ENCODE measurements at regions not wholly inside any gene's neighbourhood (a gene's known extent, or its start where the extent isn't known, plus 50 kb on each side); places are given as distances from the start of the nearest gene placed in this dataset.
"Not testable (repeated sequence)": the region's sequence is repeated elsewhere in the genome, so short reads cannot be mapped to it uniquely, and the experiment has no call there.

GRCh38 chr15:59833366-59833765, 144.2 kb upstream of the BNIP2 start:
- no peak for DNase-seq (ENCODE audit: low spot score)

- DNase-seq (ENCODE audit: low spot score) = no peak
Measured at GRCh38 chr15:59830873-59831272, 141.8 kb upstream of the BNIP2 start.

GRCh38 chr15:59830098-59830497, 141.0 kb upstream of the BNIP2 start:
- DNase-seq (ENCODE audit: low spot score) = no peak

- DNase-seq (ENCODE audit: low spot score) = no peak
Measured at GRCh38 chr15:59828861-59829260, 139.7 kb upstream of the BNIP2 start.

GRCh38 chr15:59828263-59828662, 139.1 kb upstream of the BNIP2 start:
- no peak for DNase-seq (ENCODE audit: low spot score)

GRCh38 chr15:59825901-59826300, 136.8 kb upstream of the BNIP2 start:
- DNase-seq (ENCODE audit: low spot score) = no peak

- no peak for DNase-seq (ENCODE audit: low spot score)
Measured at GRCh38 chr15:59821286-59821685, 132.2 kb upstream of the BNIP2 start.

- DNase-seq (ENCODE audit: low spot score) = no peak
Measured at GRCh38 chr15:59819092-59819491, 130.0 kb upstream of the BNIP2 start.

- DNase-seq (ENCODE audit: low spot score) = no peak
Measured at GRCh38 chr15:59818336-59818735, 129.2 kb upstream of the BNIP2 start.

- DNase-seq (ENCODE audit: low spot score) = no peak
Measured at GRCh38 chr15:59817834-59818233, 128.7 kb upstream of the BNIP2 start.

- no peak for DNase-seq (ENCODE audit: low spot score)
Measured at GRCh38 chr15:59817053-59817452, 127.9 kb upstream of the BNIP2 start.

- no peak for DNase-seq (ENCODE audit: low spot score)
Measured at GRCh38 chr15:59814409-59814808, 125.3 kb upstream of the BNIP2 start.

GRCh38 chr15:59812889-59813288, 123.8 kb upstream of the BNIP2 start:
- no peak for DNase-seq (ENCODE audit: low spot score)

- DNase-seq (ENCODE audit: low spot score) = no peak
Measured at GRCh38 chr15:59812250-59812870, 123.2 kb upstream of the BNIP2 start.

GRCh38 chr15:59803293-59803966, 114.3 kb upstream of the BNIP2 start:
- DNase-seq (ENCODE audit: low spot score) = peak; percentile 4

- DNase-seq (ENCODE audit: low spot score) = no peak
Measured at GRCh38 chr15:59801649-59802048, 112.5 kb upstream of the BNIP2 start.

- DNase-seq (ENCODE audit: low spot score) = no peak
Measured at GRCh38 chr15:59798605-59798917, 109.4 kb upstream of the BNIP2 start.

GRCh38 chr15:59797756-59798604, 108.9 kb upstream of the BNIP2 start:
- DNase-seq (ENCODE audit: low spot score) = no peak

GRCh38 chr15:59794229-59794886, 105.2 kb upstream of the BNIP2 start:
- no peak for DNase-seq (ENCODE audit: low spot score)

GRCh38 chr15:59792359-59792758, 103.2 kb upstream of the BNIP2 start:
- no peak for DNase-seq (ENCODE audit: low spot score)

GRCh38 chr15:59791755-59792154, 102.6 kb upstream of the BNIP2 start:
- DNase-seq (ENCODE audit: low spot score) = no peak

- no peak for DNase-seq (ENCODE audit: low spot score)
Measured at GRCh38 chr15:59791079-59791478, 102.0 kb upstream of the BNIP2 start.

GRCh38 chr15:59786466-59786865, 97.3 kb upstream of the BNIP2 start:
- not testable (repeated sequence) for DNase-seq (ENCODE audit: low spot score)

Measured in A172 (cell line).